ENCODE measurements at regions not wholly inside any gene's neighbourhood (a gene's known extent, or its start where the extent isn't known, plus 50 kb on each side); places are given as distances from the start of the nearest gene placed in this dataset.

- DNase-seq (ENCODE audit: insufficient read length, low spot score) = no peak
- no peak for FAIRE-seq
- TF ChIP-seq POLR2A (IDR thresholded peaks at IDR 0.05; ENCODE audit: low read depth, low read length) = no peak
Observed at GRCh38 chr20:24366336-24367004, 103.0 kb upstream of the SYNDIG1 start.

GRCh38 chr20:24365670-24366069 is 103.8 kb upstream of the SYNDIG1 start:
- no peak for FAIRE-seq
- DNase-seq (ENCODE audit: insufficient read length, low spot score) = no peak
- TF ChIP-seq POLR2A (IDR thresholded peaks at IDR 0.05; ENCODE audit: low read depth, low read length) = no peak

DNA sequence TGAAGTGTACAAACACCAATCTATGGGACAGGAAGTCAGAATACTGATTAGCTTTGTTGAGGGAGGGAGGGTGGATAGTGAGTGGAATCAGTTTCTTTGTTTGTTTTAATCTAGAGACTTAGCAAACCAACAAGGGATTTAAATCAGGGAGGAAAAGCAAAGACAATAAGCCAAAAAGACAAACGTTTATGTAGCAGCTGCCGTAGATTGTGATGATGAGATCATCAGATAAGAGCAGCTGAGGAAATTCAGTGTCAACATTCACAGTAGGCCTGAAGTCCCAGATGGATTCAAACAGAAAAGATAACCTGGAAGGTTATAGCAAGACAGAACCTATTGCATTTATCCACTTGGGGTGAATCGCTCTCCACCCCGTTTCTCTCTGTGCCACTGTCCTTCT is 104.9 kb upstream of the SYNDIG1 start:
- no peak for TF ChIP-seq POLR2A (IDR thresholded peaks at IDR 0.05; ENCODE audit: low read depth, low read length)
- FAIRE-seq = no peak
- no peak for DNase-seq (ENCODE audit: insufficient read length, low spot score)

- TF ChIP-seq POLR2A (IDR thresholded peaks at IDR 0.05; ENCODE audit: low read depth, low read length) = no peak
- FAIRE-seq (no peak), DNase-seq (ENCODE audit: insufficient read length, low spot score) (no peak)
Observed at GRCh38 chr20:24363031-24363430, 106.4 kb upstream of the SYNDIG1 start.

DNA sequence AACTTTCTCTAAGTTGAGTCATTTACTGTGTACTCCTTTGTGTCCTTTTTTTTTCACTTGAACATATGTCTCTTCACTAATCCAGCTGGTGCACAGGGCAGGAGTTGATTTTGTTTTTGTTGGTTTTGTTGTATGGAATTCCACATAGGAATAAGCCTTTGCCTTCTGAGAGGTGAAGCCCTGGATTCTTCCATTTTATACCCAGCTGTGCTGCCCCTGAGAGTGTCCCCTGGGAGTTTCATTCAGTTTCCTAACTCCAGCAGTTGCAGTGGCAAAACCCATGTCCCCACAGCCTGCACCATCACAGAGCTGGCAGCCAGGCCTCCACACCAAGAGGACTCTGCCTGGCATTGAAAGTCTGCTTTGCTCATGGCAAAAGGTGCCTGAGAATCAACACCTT is 107.3 kb upstream of the SYNDIG1 start:
- no peak for TF ChIP-seq POLR2A (IDR thresholded peaks at IDR 0.05; ENCODE audit: low read depth, low read length)
- DNase-seq (ENCODE audit: insufficient read length, low spot score) (no peak), FAIRE-seq (no peak)

- DNase-seq (ENCODE audit: insufficient read length, low spot score) (no peak), FAIRE-seq (no peak)
- no peak for TF ChIP-seq POLR2A (IDR thresholded peaks at IDR 0.05; ENCODE audit: low read depth, low read length)
Observed at GRCh38 chr20:24361541-24361940, 107.9 kb upstream of the SYNDIG1 start.

DNA sequence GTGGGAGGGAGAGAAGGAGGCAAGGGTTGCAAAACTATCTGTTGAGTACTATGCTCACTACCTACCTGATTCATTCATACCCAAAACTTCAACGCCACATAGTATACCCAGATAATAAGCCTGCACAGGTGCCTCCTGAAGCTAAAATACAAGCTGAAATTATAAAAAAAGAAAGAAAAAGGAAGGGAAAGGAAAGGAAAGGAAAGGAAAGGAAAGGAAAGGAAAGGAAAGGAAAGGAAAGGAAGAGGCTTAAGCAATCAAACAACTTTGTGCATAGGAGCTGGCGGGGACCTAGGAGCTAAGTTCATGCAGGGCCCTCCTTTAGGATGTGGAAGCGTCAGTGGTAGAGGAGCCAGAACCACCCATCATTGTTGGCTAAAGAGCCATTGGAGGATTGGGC is 108.9 kb upstream of the SYNDIG1 start:
- TF ChIP-seq POLR2A (IDR thresholded peaks at IDR 0.05; ENCODE audit: low read depth, low read length) = no peak
- DNase-seq (ENCODE audit: insufficient read length, low spot score) (no peak), FAIRE-seq (no peak)

- DNase-seq (ENCODE audit: insufficient read length, low spot score) = no peak
- no peak for TF ChIP-seq POLR2A (IDR thresholded peaks at IDR 0.05; ENCODE audit: low read depth, low read length)
- no peak for FAIRE-seq
Observed at GRCh38 chr20:24359321-24360027, 110.0 kb upstream of the SYNDIG1 start.

DNA sequence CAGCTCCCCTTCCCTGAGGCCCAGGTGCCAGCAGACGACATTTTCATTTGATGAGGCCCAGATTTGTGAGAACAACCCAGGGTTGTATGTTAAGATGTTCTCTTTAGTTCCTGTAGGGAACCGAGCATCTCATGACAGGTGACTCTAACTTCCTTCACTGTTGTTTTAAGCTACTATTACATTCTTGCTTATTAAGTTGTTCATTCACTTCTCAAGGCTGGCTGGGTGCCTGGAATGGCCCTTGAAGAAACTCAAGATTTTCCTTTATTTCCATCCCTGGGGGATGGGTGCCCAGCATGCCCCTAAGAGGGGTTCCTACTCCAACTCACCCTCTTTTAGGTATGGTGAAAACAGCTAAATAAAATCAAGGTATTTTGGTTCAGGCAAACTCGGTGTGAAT is 111.5 kb upstream of the SYNDIG1 start:
- DNase-seq (ENCODE audit: insufficient read length, low spot score) = no peak
- FAIRE-seq = no peak
- no peak for TF ChIP-seq POLR2A (IDR thresholded peaks at IDR 0.05; ENCODE audit: low read depth, low read length)

DNA sequence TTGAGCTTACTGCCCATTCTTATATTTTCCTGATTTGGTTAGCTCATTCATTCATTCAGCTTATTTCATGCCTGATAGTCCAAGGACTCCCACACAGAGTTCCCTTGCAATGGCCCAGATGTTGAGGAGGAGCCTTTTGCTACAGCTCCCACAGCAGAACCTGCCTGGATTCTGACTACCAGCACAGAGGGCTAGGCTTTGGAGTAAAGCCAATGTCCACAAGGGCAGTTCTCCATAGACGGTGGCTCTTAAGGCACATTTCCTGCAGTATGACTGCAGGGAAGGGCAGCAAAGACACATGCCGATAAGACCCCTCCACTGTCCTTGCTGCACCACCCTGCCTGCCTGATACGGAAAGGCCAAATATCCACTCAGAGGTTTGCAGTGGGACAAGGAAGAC is 112.3 kb upstream of the SYNDIG1 start:
- DNase-seq (ENCODE audit: insufficient read length, low spot score) = no peak
- no peak for FAIRE-seq
- no peak for TF ChIP-seq POLR2A (IDR thresholded peaks at IDR 0.05; ENCODE audit: low read depth, low read length)

DNA sequence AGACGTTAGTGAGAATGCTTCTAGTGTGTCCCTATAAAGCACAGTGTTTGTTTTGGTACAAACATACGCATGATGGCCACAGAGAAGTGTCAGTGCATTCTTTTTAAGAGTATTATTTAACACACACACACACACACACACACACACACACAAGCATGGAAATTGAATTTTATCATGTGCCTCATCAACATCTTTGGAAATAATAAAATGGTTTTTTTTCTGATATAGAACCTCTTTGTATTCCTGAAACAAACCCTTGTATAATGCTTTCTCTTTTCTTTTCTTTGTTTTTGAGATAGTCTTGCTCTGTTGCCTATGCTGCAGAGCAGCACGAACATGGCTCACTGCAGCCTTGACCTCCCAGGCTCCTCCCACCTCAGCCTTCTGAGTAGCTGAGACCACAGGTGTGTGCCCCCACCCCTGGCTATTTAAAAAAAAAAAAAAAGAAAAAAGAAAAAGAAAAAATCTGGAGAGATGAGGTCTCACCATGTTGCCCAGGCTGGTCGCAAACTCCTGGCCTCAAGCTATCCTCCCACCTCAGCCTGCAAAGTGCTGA is 116.2 kb upstream of the SYNDIG1 start:
- TF ChIP-seq POLR2A (IDR thresholded peaks at IDR 0.05; ENCODE audit: low read depth, low read length) = no peak
- DNase-seq (ENCODE audit: insufficient read length, low spot score) (no peak), FAIRE-seq (no peak)

GRCh38 chr20:24350923-24351368 is 118.5 kb upstream of the SYNDIG1 start:
- TF ChIP-seq POLR2A (IDR thresholded peaks at IDR 0.05; ENCODE audit: low read depth, low read length) = no peak
- FAIRE-seq = no peak
- DNase-seq (ENCODE audit: insufficient read length, low spot score) = no peak

DNA sequence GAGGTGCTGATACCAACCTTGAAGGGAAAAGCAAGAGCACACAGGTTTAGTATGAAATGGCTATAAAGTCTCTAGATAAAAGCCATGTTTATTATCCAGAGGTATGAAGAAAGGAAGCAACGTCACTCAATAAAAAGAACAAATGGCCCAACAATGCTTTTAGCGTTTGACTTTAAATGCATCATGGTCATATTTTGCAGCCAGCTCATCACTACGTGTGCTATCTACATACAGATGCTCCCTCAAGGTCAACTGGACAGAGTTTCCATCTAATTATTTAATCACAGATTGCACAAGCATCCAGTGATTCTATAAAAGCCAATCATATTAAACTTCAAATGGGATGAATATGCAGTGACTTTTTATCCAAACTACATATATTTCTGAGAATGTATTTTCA is 127.6 kb upstream of the SYNDIG1 start:
- no peak for DNase-seq (ENCODE audit: insufficient read length, low spot score)
- no peak for FAIRE-seq
- no peak for TF ChIP-seq POLR2A (IDR thresholded peaks at IDR 0.05; ENCODE audit: low read depth, low read length)

DNA sequence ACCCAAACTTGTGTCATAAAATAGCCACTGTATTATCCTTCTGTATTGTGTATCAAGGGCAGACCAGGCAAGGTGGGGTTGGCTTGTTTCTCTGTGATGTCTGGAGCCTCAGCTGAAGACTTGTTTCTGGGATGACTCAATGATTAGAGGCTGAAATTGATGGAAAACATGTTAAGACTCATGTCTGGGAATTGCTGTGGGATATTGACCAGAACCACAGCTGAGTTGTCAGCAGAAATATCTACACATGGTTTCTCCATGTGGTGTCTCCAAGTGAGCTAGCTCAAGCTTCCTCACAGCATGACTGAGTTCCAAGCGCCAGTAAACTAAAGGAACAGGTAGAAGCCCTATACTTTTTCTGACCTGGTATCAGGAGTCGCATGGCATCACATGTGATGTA is 128.5 kb upstream of the SYNDIG1 start:
- DNase-seq (ENCODE audit: insufficient read length, low spot score) = no peak

GRCh38 chr20:24339210-24339641 is 130.2 kb upstream of the SYNDIG1 start:
- DNase-seq (ENCODE audit: insufficient read length, low spot score) (no peak), FAIRE-seq (no peak)
- no peak for TF ChIP-seq POLR2A (IDR thresholded peaks at IDR 0.05; ENCODE audit: low read depth, low read length)

More for the DNA sequence above, 128.5 kb upstream of the SYNDIG1 start:
- FAIRE-seq = no peak
- TF ChIP-seq POLR2A (IDR thresholded peaks at IDR 0.05; ENCODE audit: low read depth, low read length) = no peak

Data from H54 (cell line).